ENCODE measurements at regions not wholly inside any gene's neighbourhood (a gene's known extent, or its start where the extent isn't known, plus 50 kb on each side); places are given as distances from the start of the nearest gene placed in this dataset.
A peak's percentile ranks its signal among the peaks of the same experiment; 100 is the strongest.

DNA sequence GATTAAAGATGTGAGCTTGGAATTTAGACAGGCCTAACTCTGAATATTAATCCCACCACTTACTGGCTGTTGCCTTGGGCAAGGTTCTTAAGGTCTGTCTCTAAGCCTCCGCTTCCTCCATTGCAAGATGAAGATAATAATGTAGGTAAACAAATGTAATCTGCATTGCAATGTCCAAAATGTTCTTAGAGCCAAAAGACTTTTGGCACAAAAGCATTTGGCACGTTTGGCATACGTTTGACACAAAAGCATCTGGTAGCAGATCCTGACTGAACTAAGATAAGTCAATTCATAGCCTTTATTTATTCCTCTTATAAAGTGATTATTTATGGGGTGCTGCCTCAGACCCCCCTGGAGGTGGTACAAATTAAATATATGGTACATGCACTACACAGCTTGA is 229.9 kb upstream of the STXBP5 start:
- DNase-seq, result no peak
- intact Hi-C loops (cut with DNase I, micrococcal nuclease), result no loop called here
- TF ChIP-seq, protein P1, sequence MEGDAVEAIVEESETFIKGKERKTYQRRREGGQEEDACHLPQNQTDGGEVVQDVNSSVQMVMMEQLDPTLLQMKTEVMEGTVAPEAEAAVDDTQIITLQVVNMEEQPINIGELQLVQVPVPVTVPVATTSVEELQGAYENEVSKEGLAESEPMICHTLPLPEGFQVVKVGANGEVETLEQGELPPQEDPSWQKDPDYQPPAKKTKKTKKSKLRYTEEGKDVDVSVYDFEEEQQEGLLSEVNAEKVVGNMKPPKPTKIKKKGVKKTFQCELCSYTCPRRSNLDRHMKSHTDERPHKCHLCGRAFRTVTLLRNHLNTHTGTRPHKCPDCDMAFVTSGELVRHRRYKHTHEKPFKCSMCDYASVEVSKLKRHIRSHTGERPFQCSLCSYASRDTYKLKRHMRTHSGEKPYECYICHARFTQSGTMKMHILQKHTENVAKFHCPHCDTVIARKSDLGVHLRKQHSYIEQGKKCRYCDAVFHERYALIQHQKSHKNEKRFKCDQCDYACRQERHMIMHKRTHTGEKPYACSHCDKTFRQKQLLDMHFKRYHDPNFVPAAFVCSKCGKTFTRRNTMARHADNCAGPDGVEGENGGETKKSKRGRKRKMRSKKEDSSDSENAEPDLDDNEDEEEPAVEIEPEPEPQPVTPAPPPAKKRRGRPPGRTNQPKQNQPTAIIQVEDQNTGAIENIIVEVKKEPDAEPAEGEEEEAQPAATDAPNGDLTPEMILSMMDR (IDR thresholded peaks at IDR 0.05), result no peak

DNA sequence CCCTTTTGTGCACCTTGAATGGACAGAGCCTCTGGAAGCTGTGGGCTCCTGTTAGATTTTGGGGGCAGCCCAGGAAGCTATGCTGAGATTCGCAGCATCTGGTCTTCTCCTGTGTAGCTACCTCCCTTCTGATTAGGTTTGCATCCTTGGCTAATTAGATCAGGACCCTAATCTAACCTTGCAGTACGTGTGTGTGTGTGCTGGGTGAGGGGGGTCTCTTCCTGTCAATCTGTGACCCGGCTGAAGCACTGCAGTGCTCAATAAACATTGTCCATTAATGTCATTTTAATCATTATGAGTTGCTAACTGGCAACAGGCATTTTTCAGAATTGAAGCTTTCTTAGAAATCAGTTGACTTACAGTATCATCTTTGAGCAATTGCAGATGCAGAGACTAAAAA is 229.1 kb upstream of the STXBP5 start:
- H3K4me1 ChIP-seq (ENCODE audit: low read depth), result no peaks in the 10 kb centered on the region
- no peaks in the 10 kb centered on the region for H3K36me3 ChIP-seq (ENCODE audit: low read depth)
- intact Hi-C loops (cut with DNase I, micrococcal nuclease), result no loop called here
- H3K9me3 ChIP-seq, result no peaks in the 10 kb centered on the region
- TF ChIP-seq, protein P1 (IDR thresholded peaks at IDR 0.05), result no peak
- no peak overlapping the region for H3K4me3 ChIP-seq
- no peak for ATAC-seq
- DNase-seq, result no peak

More for the DNA sequence above, 229.9 kb upstream of the STXBP5 start:
- no peaks in the 10 kb centered on the region for H3K4me1 ChIP-seq (ENCODE audit: low read depth)
- no peaks in the 10 kb centered on the region for H3K36me3 ChIP-seq (ENCODE audit: low read depth)
- H3K9me3 ChIP-seq, result no peaks in the 10 kb centered on the region
- ATAC-seq, result no peak
- H3K4me3 ChIP-seq, result no peak overlapping the region

GRCh38 chr6:146980900-146981329 is 223.3 kb upstream of the STXBP5 start:
- TF ChIP-seq, protein P1 (IDR thresholded peaks at IDR 0.05), result no peak
- intact Hi-C loops (cut with DNase I, micrococcal nuclease), result no loop called here

GRCh38 chr6:146981981-146982380 is 222.2 kb upstream of the STXBP5 start:
- H3K36me3 ChIP-seq (ENCODE audit: low read depth), result no peaks in the 10 kb centered on the region
- TF ChIP-seq, protein P1 (IDR thresholded peaks at IDR 0.05), result no peak
- DNase-seq, result no peak
- H3K4me1 ChIP-seq (ENCODE audit: low read depth), result no peaks in the 10 kb centered on the region
- H3K4me3 ChIP-seq, result no peak overlapping the region
- intact Hi-C loops (cut with DNase I, micrococcal nuclease), result no loop called here
- peak; percentile 56 for ATAC-seq
- H3K9me3 ChIP-seq, result no peaks in the 10 kb centered on the region

More at GRCh38 chr6:146980900-146981329, 223.3 kb upstream of the STXBP5 start:
- no peak for ATAC-seq
- Histone ChIP-seq H3K36me3 (ENCODE audit: low read depth) (no peaks in the 10 kb centered on the region), H3K4me3 (no peak overlapping the region), H3K9me3 (no peaks in the 10 kb centered on the region), H3K4me1 (ENCODE audit: low read depth) (no peaks in the 10 kb centered on the region)
- no peak for DNase-seq

- Histone ChIP-seq H3K4me1 (ENCODE audit: low read depth) (no peaks in the 10 kb centered on the region), H3K36me3 (ENCODE audit: low read depth) (no peaks in the 10 kb centered on the region), H3K9me3 (no peaks in the 10 kb centered on the region), H3K4me3 (no peak overlapping the region)
- intact Hi-C loops (cut with DNase I, micrococcal nuclease), result no loop called here
- ATAC-seq (no peak), DNase-seq (no peak)
- TF ChIP-seq, protein P1 (IDR thresholded peaks at IDR 0.05), result no peak
These were observed 219.8 kb upstream of the STXBP5 start for GRCh38 chr6:146984251-146984924.
